MM.1S (cell line): ENCODE measurements at regions not wholly inside any gene's neighbourhood (a gene's known extent, or its start where the extent isn't known, plus 50 kb on each side); places are given as distances from the start of the nearest gene placed in this dataset.

Experiments
- CTCF ChIP-seq: fragments of 300-600 bp; sonication (generic); IDR thresholded peaks from 2 replicates; pipeline ENCODE4 v1.5.1; 2016; ENCODE audit warnings: antibody characterized with exemption, low read length, mixed read lengths
- EZH2 ChIP-seq: fragments of 300-600 bp; sonication (generic); optimal IDR thresholded peaks from 2 replicates; pipeline ENCODE3; 2017; ENCODE audit warnings: low read depth, mild to moderate bottlenecking, antibody characterized with exemption, low read length, mixed read lengths

DNA sequence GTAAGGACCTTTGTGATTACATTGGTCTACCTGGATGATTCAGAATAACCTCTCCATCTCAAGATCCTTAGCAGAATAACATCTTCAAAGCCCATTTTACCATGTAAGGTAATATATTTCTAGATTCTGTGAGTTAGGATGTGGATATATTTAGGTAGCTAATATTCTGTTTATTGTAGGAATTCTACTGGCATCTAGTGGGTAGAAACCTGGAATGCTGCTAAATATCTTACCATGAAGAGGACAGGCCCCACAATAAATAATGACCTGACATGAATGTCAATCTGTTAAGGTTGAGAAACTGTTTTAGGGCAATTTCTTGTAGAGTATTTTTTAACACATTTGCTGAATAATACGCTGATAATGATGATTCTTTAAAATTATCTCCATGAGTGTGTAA is 426.8 kb downstream of the MAN2A1 start:
- TF ChIP-seq CTCF = no peak
- no peak for TF ChIP-seq EZH2
